ENCODE measurements at regions not wholly inside any gene's neighbourhood (a gene's known extent, or its start where the extent isn't known, plus 50 kb on each side); places are given as distances from the start of the nearest gene placed in this dataset.
"Not testable (repeated sequence)": the region's sequence is repeated elsewhere in the genome, so short reads cannot be mapped to it uniquely, and the experiment has no call there.

GRCh38 chr5:92574023-92574422 lies 1007.0 kb downstream of the NR2F1-AS1 start:
- intact Hi-C loops (cut with DNase I), result no loop called here
- DNase-seq (ENCODE audit: low spot score), result no peak

- intact Hi-C loops (cut with DNase I), result no loop called here
- DNase-seq (ENCODE audit: low spot score), result no peak
Observed at GRCh38 chr5:92568522-92568921, 1012.5 kb downstream of the NR2F1-AS1 start.

- DNase-seq (ENCODE audit: low spot score), result no peak
- intact Hi-C loops (cut with DNase I), result no loop called here
Observed at GRCh38 chr5:92567831-92568450, 1013.1 kb downstream of the NR2F1-AS1 start.

GRCh38 chr5:92566113-92566786 lies 1014.8 kb downstream of the NR2F1-AS1 start:
- intact Hi-C loops (cut with DNase I), result no loop called here
- DNase-seq (ENCODE audit: low spot score), result no peak

GRCh38 chr5:92565673-92566072 lies 1015.3 kb downstream of the NR2F1-AS1 start:
- DNase-seq (ENCODE audit: low spot score), result no peak
- intact Hi-C loops (cut with DNase I), result no loop called here

- intact Hi-C loops (cut with DNase I), result no loop called here
- DNase-seq (ENCODE audit: low spot score), result no peak
Observed at GRCh38 chr5:92562065-92562464, 1019.0 kb downstream of the NR2F1-AS1 start.

- intact Hi-C loops (cut with DNase I), result no loop called here
- no peak for DNase-seq (ENCODE audit: low spot score)
Observed at GRCh38 chr5:92561411-92561959, 1019.5 kb downstream of the NR2F1-AS1 start.

- DNase-seq (ENCODE audit: low spot score), result no peak
- intact Hi-C loops (cut with DNase I), result no loop called here
Observed at GRCh38 chr5:92560698-92561401, 1020.2 kb downstream of the NR2F1-AS1 start.

- no peak for DNase-seq (ENCODE audit: low spot score)
- intact Hi-C loops (cut with DNase I), result no loop called here
Observed at GRCh38 chr5:92559781-92560180, 1021.2 kb downstream of the NR2F1-AS1 start.

GRCh38 chr5:92559331-92559730 lies 1021.7 kb downstream of the NR2F1-AS1 start:
- intact Hi-C loops (cut with DNase I), result no loop called here

GRCh38 chr5:92556747-92557146 lies 1024.3 kb downstream of the NR2F1-AS1 start:
- intact Hi-C loops (cut with DNase I), result no loop called here
- no peak for DNase-seq (ENCODE audit: low spot score)

More at GRCh38 chr5:92559331-92559730, 1021.7 kb downstream of the NR2F1-AS1 start:
- DNase-seq (ENCODE audit: low spot score), result no peak

GRCh38 chr5:92554447-92555085 lies 1026.5 kb downstream of the NR2F1-AS1 start:
- intact Hi-C loops (cut with DNase I), result no loop called here
- no peak for DNase-seq (ENCODE audit: low spot score)

- no peak for DNase-seq (ENCODE audit: low spot score)
- intact Hi-C loops (cut with DNase I), result no loop called here
Observed at GRCh38 chr5:92553326-92553725, 1027.7 kb downstream of the NR2F1-AS1 start.

- no peak for DNase-seq (ENCODE audit: low spot score)
- intact Hi-C loops (cut with DNase I), result no loop called here
Observed at GRCh38 chr5:92552206-92553160, 1028.5 kb downstream of the NR2F1-AS1 start.

- DNase-seq (ENCODE audit: low spot score), result no peak
- intact Hi-C loops (cut with DNase I), result no loop called here
Observed at GRCh38 chr5:92548346-92548745, 1032.7 kb downstream of the NR2F1-AS1 start.

GRCh38 chr5:92544596-92544995 lies 1036.4 kb downstream of the NR2F1-AS1 start:
- DNase-seq (ENCODE audit: low spot score), result no peak

GRCh38 chr5:92544036-92544435 lies 1037.0 kb downstream of the NR2F1-AS1 start:
- intact Hi-C loops (cut with DNase I), result no loop called here
- no peak for DNase-seq (ENCODE audit: low spot score)

More at GRCh38 chr5:92544596-92544995, 1036.4 kb downstream of the NR2F1-AS1 start:
- intact Hi-C loops (cut with DNase I), result no loop called here

- no peak for DNase-seq (ENCODE audit: low spot score)
- intact Hi-C loops (cut with DNase I), result no loop called here
Observed at GRCh38 chr5:92543201-92543600, 1037.8 kb downstream of the NR2F1-AS1 start.

GRCh38 chr5:92542017-92542416 lies 1039.0 kb downstream of the NR2F1-AS1 start:
- DNase-seq (ENCODE audit: low spot score); intact Hi-C loops (cut with DNase I): not testable (repeated sequence)
